DOHH2 (cell line): ENCODE measurements at regions not wholly inside any gene's neighbourhood (a gene's known extent, or its start where the extent isn't known, plus 50 kb on each side); places are given as distances from the start of the nearest gene placed in this dataset.
"Not testable (repeated sequence)": the region's sequence is repeated elsewhere in the genome, so short reads cannot be mapped to it uniquely, and the experiment has no call there.

Experiments
- H3F3A ChIP-seq: fragments of 200-600 bp; sonication (generic), shearing (Covaris generic); 2 replicates; pipeline ENCODE4 v1.6.0; 2016; ENCODE audit warnings: antibody characterized with exemption, mild to moderate bottlenecking; ENCODE audit not compliant: control insufficient read depth, insufficient read depth
- H3K27ac ChIP-seq: fragments of 200-600 bp; sonication (generic); 2 replicates; pipeline ENCODE4 v1.5.1; 2014; ENCODE audit warnings: low read depth, mild to moderate bottlenecking, low read length, moderate library complexity
- H3K27me3 ChIP-seq: fragments of 200-600 bp; sonication (generic); 2 replicates; pipeline ENCODE4 v1.6.1; 2014; ENCODE audit warnings: mild to moderate bottlenecking, low read length, mixed read lengths; ENCODE audit not compliant: control insufficient read depth
- H3K36me3 ChIP-seq: fragments of 200-600 bp; sonication (generic); 2 replicates; pipeline ENCODE4 v1.6.1; 2014; ENCODE audit warnings: mild to moderate bottlenecking, low read length, moderate library complexity, mixed read lengths; ENCODE audit not compliant: control insufficient read depth
- H3K4me1 ChIP-seq: fragments of 200-600 bp; sonication (generic); 2 replicates; pipeline ENCODE4 v1.6.1; 2014; ENCODE audit warnings: mild to moderate bottlenecking, low read length, mixed read lengths; ENCODE audit not compliant: control insufficient read depth
- H3K4me2 ChIP-seq: fragments of 200-600 bp; sonication (generic); 2 replicates; pipeline ENCODE4 v1.6.0; 2014; ENCODE audit warnings: mild to moderate bottlenecking, low read length, moderate library complexity
- H3K4me3 ChIP-seq: fragments of 200-600 bp; sonication (generic); 2 replicates; pipeline ENCODE4 v1.5.1; 2014; ENCODE audit warnings: mild to moderate bottlenecking, low read length, mixed read lengths
- H3K79me2 ChIP-seq: fragments of 200-600 bp; sonication (generic); 2 replicates; pipeline ENCODE4 v1.6.1; 2014; ENCODE audit warnings: mild to moderate bottlenecking, low read length, mixed read lengths; ENCODE audit not compliant: control insufficient read depth
- H3K9me2 ChIP-seq: fragments of 200-600 bp; sonication (generic); replicated peaks from 2 replicates; pipeline ENCODE4 v1.6.1; 2014; ENCODE audit warnings: mild to moderate bottlenecking, low read length, mixed read lengths; ENCODE audit not compliant: control insufficient read depth
- H3K9me3 ChIP-seq: fragments of 200-600 bp; sonication (generic); 2 replicates; pipeline ENCODE4 v1.6.1; 2014; ENCODE audit warnings: antibody characterized with exemption, low read length, mixed read lengths; ENCODE audit not compliant: control insufficient read depth, insufficient read depth
- H4K20me1 ChIP-seq: fragments of 200-600 bp; sonication (generic); 2 replicates; pipeline ENCODE4 v1.6.0; 2014; ENCODE audit warnings: low read depth, mild to moderate bottlenecking, antibody characterized with exemption, low read length, moderate library complexity; ENCODE audit not compliant: control insufficient read depth, insufficient read depth
- EZH2phosphoT487 ChIP-seq: fragments of 200-600 bp; sonication (generic); IDR thresholded peaks from 2 replicates; pipeline ENCODE4 v1.6.1; 2017; ENCODE audit warnings: borderline replicate concordance, mild to moderate bottlenecking, antibody characterized with exemption, low read length, moderate library complexity, mixed read lengths
- TF ChIP-seq, protein P1 (sequence below): fragments of 200-600 bp; sonication (generic); IDR thresholded peaks from one replicate; pipeline ENCODE4 v1.5.1; 2014; ENCODE audit warnings: antibody characterized with exemption, mild to moderate bottlenecking, low read depth, low read length; ENCODE audit not compliant: poor library complexity, severe bottlenecking

DNA sequence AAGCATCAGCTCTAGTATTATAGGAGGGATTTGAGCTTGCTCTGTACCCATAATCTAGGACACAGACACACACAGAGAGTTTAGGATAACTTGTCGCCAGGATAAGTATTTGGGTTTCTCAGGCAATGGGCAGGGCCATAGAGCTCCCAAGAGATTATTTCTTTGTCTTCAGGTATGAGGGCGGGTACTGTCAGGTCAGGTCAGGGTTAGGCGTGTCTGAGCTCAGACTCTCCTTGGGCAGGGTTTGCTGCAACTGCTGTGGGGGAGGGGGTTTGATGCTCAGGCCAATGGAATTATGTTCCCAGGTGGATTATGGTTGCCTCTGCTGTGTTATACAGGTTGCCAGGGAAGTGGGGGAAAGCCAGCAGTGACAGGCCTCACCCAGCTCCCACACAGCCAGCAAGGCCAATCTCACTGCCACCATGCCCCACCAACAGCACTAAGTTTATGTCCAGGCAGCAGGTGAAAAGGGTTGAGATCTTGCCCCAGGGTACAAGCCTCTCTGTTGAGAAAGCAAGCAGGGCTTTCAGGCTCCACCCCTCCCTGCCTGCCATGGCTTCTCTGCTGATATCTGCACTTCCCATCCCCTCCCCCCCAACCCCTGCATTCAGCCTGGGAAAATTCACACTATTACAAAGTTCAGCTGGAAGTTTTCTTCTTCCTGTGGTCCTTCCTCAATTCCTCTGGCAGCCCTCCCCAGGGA lies 101.3 kb downstream of the RRAGB start:
- H3K79me2 ChIP-seq, result no peaks in the 10 kb centered on the region
- no peaks in the 10 kb centered on the region for H4K20me1 ChIP-seq
- no peaks in the 10 kb centered on the region for H3K9me2 ChIP-seq
- H3K9me3 ChIP-seq, result no peaks in the 10 kb centered on the region
- no peak overlapping the region for H3K4me3 ChIP-seq
- no peaks in the 10 kb centered on the region for H3K36me3 ChIP-seq
- H3K4me2 ChIP-seq, result no peak overlapping the region
- H3K27me3 ChIP-seq, result no peaks in the 10 kb centered on the region
- TF ChIP-seq, protein P1, sequence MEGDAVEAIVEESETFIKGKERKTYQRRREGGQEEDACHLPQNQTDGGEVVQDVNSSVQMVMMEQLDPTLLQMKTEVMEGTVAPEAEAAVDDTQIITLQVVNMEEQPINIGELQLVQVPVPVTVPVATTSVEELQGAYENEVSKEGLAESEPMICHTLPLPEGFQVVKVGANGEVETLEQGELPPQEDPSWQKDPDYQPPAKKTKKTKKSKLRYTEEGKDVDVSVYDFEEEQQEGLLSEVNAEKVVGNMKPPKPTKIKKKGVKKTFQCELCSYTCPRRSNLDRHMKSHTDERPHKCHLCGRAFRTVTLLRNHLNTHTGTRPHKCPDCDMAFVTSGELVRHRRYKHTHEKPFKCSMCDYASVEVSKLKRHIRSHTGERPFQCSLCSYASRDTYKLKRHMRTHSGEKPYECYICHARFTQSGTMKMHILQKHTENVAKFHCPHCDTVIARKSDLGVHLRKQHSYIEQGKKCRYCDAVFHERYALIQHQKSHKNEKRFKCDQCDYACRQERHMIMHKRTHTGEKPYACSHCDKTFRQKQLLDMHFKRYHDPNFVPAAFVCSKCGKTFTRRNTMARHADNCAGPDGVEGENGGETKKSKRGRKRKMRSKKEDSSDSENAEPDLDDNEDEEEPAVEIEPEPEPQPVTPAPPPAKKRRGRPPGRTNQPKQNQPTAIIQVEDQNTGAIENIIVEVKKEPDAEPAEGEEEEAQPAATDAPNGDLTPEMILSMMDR, result no peak
- TF ChIP-seq EZH2phosphoT487, result no peak
- H3F3A ChIP-seq, result no peaks in the 10 kb centered on the region
- H3K4me1 ChIP-seq, result no peaks in the 10 kb centered on the region
- no peak overlapping the region for H3K27ac ChIP-seq

DNA sequence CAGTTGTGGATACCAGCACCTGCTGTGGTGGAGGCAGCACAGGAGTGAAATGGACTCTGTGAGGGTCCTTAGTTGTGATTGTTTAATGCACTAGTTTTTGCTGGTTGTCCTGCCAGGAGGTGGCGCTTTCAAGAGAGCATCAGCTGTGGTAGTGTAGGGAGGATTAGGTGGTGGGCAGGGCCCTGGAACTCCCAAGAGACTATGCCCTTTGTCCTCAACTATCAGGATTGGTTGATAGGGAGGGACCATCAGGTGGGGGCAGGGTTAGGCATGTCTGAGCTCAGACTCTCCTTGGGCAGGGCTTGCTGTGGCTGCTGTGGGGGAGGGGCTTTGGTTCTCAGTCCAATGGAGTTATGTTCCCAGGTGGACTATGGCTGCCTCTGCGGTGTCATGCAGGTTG lies 121.9 kb downstream of the RRAGB start:
- H3K9me2 ChIP-seq, result no peaks in the 10 kb centered on the region
- no peaks in the 10 kb centered on the region for H3F3A ChIP-seq
- no peaks in the 10 kb centered on the region for H3K4me1 ChIP-seq
- TF ChIP-seq, protein P1, result no peak
- no peak for TF ChIP-seq EZH2phosphoT487
- H3K9me3 ChIP-seq, result no peaks in the 10 kb centered on the region
- H3K4me3 ChIP-seq, result no peak overlapping the region
- no peaks in the 10 kb centered on the region for H4K20me1 ChIP-seq
- no peaks in the 10 kb centered on the region for H3K79me2 ChIP-seq
- no peak overlapping the region for H3K4me2 ChIP-seq
- H3K36me3 ChIP-seq, result no peaks in the 10 kb centered on the region
- H3K27me3 ChIP-seq, result no peaks in the 10 kb centered on the region
- no peak overlapping the region for H3K27ac ChIP-seq

DNA sequence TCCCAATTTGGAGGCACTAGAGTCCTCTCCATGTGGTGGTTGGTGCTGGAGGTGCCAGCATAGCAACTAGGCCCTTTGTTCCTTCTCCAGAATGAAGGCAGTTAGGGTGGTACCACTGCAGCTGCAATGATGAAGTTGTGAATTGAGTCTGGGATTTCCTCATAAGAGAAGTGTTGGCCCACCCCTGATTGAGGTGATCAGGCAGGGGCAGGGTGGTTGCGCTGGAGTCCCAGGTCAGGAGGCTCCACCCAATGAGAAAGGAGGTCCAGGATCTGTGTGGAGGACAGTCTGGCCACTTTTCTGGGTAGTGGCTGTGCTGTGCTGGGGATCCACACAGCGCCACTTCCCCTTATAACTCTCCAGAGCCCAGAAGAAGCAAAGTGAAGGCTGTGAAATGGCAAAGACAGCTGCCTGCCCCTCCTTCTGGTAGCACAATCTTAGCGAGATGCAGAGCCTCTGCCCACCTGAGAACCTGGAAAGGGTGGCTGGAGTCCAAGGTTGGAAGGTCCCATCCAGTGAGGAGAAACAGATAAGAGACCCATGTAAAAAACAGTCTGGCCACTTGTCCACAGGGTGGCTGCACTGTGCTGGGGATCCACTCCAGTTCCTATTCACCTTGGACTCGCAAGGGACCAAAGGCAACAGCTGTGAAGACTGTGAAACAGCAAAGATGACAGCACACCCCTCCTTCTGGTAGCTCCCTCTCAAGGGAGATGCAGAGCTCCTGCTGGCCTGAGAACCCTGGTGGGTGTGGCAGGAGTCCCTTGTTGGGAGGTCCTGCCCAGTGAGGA lies 124.6 kb downstream of the RRAGB start:
- no peaks in the 10 kb centered on the region for H3K4me1 ChIP-seq
- no peaks in the 10 kb centered on the region for H3K27me3 ChIP-seq
- no peaks in the 10 kb centered on the region for H3K36me3 ChIP-seq
- no peaks in the 10 kb centered on the region for H3K9me3 ChIP-seq
- TF ChIP-seq EZH2phosphoT487, result no peak
- TF ChIP-seq, protein P1, result no peak
- no peaks in the 10 kb centered on the region for H4K20me1 ChIP-seq
- H3K4me2 ChIP-seq, result no peak overlapping the region
- H3K9me2 ChIP-seq, result no peaks in the 10 kb centered on the region
- H3K27ac ChIP-seq, result no peak overlapping the region
- H3F3A ChIP-seq, result no peaks in the 10 kb centered on the region
- H3K4me3 ChIP-seq, result no peak overlapping the region
- no peaks in the 10 kb centered on the region for H3K79me2 ChIP-seq

DNA sequence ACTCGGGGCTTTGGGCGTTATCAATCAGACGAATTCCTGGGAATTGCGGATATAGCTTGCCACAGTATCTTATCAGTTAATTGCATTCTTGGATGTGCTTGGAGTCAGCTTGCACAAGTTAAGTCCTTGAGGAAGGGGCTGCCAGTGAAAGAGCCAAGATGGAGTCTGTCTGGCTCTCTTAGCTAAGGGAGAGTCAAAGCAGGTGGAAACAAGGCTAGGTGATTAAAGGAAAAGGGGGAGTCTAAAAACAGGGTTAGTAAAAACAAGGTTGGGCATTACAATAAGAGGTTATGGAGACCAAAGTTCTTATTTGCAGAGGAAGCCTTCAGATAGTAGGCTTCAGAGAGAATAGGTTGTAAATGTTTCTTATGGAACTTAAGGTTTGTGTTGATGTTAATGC lies 149.2 kb downstream of the RRAGB start:
- H3K4me2 ChIP-seq, H3K4me3 ChIP-seq, H3K27ac ChIP-seq, H3K4me1 ChIP-seq, H4K20me1 ChIP-seq, H3K27me3 ChIP-seq, H3F3A ChIP-seq, H3K36me3 ChIP-seq, H3K9me2 ChIP-seq, H3K9me3 ChIP-seq, H3K79me2 ChIP-seq: not testable (repeated sequence)
